NCI-H2029 treated with DMSO at 0.1 percent for 48 hours (cell line): ENCODE measurements at regions not wholly inside any gene's neighbourhood (a gene's known extent, or its start where the extent isn't known, plus 50 kb on each side); places are given as distances from the start of the nearest gene placed in this dataset.
A peak's percentile ranks its signal among the peaks of the same experiment; 100 is the strongest.

ENCODE experiments used
- DNase-seq: peaks from one replicate; lab custom pipeline; 2025; lab: John Stamatoyannopoulos, UW

DNA sequence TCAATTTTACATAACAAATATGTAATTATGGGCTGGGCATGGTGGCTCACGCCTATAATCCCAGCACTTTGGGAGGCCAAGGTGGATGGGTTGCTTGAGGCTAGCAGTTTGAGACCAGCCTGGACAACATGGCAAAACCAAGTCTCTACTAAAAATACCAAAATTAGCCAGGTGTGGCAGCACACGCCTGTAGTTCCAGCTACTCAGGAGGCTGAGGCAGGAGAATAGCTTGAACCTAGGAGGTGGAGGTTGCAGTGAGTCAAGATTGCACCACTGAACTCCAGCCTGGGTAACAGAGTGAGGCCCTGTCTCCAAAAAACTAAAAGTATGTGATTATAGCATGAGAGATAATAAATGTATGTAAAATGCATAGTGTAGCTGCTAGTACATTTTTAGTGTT, 229.0 kb downstream of the PPARGC1A start:
- no peak for DNase-seq

GRCh38 chr4:23654791-23655190, 235.1 kb downstream of the PPARGC1A start:
- DNase-seq, result no peak

GRCh38 chr4:23648854-23649596, 240.8 kb downstream of the PPARGC1A start:
- no peak for DNase-seq

- DNase-seq, result no peak
These were observed 254.4 kb downstream of the PPARGC1A start for GRCh38 chr4:23635468-23635867.

DNA sequence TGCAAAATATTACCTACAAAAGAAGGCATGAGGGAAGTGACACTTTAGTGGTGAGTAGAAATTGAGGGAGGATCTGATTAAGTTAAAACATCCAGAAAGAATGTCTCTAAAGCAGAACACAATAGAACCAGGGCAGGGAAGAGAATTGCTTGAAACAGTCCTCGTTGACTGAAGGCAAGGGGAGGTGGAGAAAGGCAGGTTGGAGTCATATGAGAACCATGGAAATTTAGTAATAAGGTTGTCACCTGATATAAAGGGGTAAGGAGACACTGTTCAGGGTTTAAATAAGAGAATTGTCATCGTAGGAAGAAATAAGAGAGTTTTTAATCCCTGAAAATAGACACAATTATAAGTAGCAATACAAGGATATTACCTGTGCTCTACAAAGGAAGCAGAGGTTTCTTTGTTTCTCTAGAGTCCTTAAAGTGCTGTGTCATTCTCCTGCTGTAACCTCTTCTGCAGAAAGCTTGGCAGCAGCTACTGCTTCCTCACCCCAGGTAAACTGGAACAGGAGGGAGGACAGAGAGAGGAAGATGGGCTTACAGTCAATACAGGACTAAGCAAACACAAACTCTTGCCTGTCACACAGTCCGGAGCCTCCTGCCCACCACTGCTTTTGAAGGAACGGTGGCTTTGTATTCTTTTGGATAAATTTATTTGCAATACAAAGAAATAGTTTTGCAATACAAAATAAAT, 258.4 kb downstream of the PPARGC1A start:
- DNase-seq, result peak; percentile 78

GRCh38 chr4:23630110-23630509, 259.7 kb downstream of the PPARGC1A start:
- DNase-seq, result no peak

DNA sequence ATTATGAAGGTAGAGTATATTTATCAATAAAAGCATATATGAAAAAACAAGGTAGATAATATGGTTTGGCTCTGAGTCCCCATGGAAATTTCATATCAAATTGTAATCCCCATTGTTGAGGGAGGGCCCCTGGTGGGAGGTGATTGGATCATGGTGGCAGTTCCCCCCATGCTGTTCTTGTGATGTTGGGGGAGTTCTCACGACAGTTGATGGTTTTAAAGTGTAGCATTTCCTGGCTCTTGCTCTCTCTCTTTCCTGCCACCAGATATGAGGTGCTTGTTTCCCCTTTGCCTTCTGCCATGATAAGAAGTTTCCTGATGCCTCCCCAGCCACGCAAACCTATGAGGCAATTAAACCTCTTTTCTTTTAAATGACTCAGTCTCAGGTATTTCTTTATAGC, 260.4 kb downstream of the PPARGC1A start:
- DNase-seq, result no peak

DNA sequence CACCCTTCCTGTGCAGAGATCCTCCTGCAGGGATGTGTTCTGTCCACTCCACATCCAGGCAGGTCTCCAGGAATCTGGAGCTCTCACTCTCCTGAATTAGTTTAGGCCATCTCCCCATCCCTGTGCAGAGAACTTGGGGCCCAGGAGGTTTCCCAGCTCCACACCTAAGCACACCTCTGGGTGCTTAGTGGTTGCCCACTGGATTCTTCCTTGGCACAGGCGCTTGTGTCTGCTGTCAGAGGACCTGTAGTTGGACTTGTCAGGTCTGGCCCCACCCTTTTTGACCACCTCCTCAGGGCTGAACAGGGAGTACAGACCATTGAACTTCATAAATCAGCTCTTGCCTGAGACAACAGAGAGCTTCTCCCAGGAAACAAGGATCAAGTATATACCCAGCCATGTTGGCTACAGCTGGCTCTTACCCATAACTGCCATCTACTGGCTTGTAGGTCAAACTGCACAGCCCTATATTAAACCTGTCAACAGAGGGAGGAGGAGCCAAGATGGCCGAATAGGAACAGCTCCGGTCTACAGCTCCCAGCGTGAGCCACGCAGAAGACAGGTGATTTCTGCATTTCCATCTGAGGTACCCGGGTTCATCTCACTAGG, 275.5 kb downstream of the PPARGC1A start:
- peak; percentile 13 for DNase-seq

- DNase-seq, result no peak
These were observed 276.1 kb downstream of the PPARGC1A start for GRCh38 chr4:23613782-23614181.

GRCh38 chr4:23602720-23603119, 287.1 kb downstream of the PPARGC1A start:
- DNase-seq, result no peak

DNA sequence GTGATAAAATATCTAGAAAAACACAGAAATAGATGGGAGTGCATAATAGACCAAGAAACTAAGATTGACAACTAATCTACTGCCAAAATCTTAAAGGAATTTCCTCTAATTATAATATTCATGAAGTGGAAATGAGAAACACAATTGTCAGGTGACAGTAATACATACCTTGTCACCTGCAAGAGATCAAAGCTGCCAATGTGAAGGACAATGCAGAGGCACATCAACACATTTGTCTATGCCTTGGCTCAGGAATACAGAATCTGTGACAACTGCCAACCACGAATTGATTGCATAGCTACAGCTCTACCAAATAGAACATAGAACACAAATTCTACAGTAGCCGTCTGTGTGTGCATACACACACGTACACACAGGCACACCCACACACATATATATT, 295.7 kb downstream of the PPARGC1A start:
- no peak for DNase-seq

- DNase-seq, result no peak
These were observed 299.4 kb downstream of the PPARGC1A start for GRCh38 chr4:23590431-23590830.

GRCh38 chr4:23584024-23584423, 305.8 kb downstream of the PPARGC1A start:
- DNase-seq, result no peak

DNA sequence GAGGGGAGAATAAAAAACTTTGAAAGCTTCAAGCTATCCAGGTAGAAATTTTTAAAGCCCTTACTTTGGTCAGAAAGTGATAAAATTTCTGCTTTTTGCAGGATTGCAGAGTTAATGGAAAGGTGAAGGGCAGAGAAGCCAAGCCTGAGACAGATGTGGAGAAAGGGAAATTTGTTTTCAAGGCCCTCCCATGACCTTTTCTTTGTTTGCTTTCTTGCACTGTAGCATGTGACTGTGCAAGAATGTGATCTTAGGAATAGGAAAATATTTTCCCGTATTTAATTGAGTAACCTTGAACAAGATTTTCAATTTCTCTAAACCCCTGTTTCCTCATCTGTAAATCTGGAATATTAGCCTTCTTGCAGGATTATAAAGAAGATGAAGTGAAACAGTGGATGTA, 307.2 kb downstream of the PPARGC1A start:
- DNase-seq, result no peak

- no peak for DNase-seq
These were observed 310.7 kb downstream of the PPARGC1A start for GRCh38 chr4:23579166-23579565.

DNA sequence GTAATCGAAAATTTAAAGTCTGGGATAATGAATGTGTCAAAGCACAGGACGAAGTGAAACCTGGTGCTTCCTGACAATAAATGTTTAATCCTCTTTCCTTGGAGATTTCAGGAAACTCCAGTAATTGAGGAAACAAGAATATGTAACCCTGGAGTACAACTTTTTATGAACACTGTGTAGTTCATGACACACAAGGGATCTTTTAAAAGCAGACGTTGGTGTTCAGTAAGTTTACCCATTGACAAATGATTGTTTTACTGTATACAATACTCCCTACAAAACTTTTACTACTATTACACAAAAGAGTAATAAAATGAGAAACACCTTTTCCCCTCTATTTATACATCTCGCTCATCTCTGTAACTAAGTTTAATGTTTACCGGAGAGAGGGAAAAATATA, 312.4 kb downstream of the PPARGC1A start:
- no peak for DNase-seq

DNA sequence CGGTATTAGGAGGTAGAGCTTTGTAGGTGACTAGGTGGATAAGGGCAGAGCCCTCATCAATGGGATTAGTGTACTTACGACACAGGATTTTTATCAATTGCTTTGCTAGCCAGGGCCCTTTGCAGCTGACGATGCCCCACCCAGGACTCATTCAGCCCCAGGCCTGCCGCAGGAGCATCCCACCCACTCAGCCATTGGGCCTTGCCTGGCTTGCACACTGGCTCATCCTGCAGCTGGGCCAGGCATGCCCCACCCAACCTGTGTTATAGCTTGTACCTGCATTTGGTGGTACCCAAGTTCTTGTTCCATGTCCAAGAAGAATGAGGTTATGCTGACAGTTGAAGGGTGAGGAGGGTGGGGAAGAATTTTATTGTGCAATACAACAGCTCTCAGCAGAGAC, 317.5 kb downstream of the PPARGC1A start:
- DNase-seq, result no peak

- DNase-seq, result no peak
These were observed 322.5 kb downstream of the PPARGC1A start for GRCh38 chr4:23567338-23567737.

GRCh38 chr4:23560748-23561147, 329.1 kb downstream of the PPARGC1A start:
- no peak for DNase-seq

GRCh38 chr4:23558101-23558500, 331.7 kb downstream of the PPARGC1A start:
- DNase-seq, result no peak

GRCh38 chr4:23547601-23548000, 342.2 kb downstream of the PPARGC1A start:
- no peak for DNase-seq

GRCh38 chr4:23547096-23547495, 342.8 kb downstream of the PPARGC1A start:
- DNase-seq, result no peak

DNA sequence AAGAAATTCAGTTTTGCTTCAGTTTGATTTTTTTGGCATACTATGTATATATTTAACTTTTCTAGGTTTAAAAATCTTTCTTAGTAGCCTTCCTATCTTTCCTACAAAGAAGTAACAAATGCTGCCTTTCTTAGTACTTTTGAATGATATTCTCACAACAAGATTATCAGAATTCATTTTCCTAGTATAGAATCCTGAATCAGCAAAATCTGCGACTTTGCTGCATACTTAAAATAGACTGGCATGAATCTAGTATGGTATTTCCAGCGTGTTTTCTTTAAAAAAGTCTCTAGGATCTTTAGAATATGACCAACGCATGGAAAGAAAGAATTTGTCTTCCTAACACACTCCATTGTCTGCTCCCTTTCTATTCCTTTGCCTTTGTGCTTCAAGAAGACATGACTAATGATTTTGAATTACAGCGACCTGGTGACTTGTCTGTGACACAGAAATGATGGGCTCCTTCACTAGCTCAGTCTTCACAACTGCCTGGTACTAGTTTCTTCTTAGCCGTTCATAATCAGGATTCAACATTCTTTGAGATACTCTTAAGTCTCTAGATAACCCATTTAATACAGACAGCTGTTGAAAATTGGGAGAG, 349.8 kb downstream of the PPARGC1A start:
- no peak for DNase-seq
